HepG2 (cell line): ENCODE measurements at regions not wholly inside any gene's neighbourhood (a gene's known extent, or its start where the extent isn't known, plus 50 kb on each side); places are given as distances from the start of the nearest gene placed in this dataset.

ENCODE experiments used
- EED ChIP-seq: sonication (generic); formaldehyde crosslinking; IDR thresholded peaks from 2 replicates; pipeline ENCODE4 v1.5.0; 2020; ENCODE audit warnings: mild to moderate bottlenecking, missing genetic modification reagents
- FOXM1 ChIP-seq: sonication (generic); formaldehyde crosslinking; IDR thresholded peaks from 2 replicates; pipeline ENCODE4 v1.5.0; 2020; ENCODE audit warnings: missing genetic modification reagents
- RELA ChIP-seq: sonication (generic); formaldehyde crosslinking; IDR thresholded peaks from 2 replicates; pipeline ENCODE4 v1.4.0; 2020; ENCODE audit warnings: missing genetic modification reagents
- TF ChIP-seq, protein P1 (sequence below): sonication (generic); formaldehyde crosslinking; IDR thresholded peaks from 2 replicates; pipeline ENCODE4 v1.5.0; 2020; ENCODE audit warnings: mild to moderate bottlenecking, missing genetic modification reagents, moderate library complexity
- TF ChIP-seq, protein P2 (sequence below): sonication (generic); formaldehyde crosslinking; conservative IDR thresholded peaks from 2 replicates; pipeline ENCODE4 v1.5.0; 2020; ENCODE audit warnings: missing genetic modification reagents

DNA sequence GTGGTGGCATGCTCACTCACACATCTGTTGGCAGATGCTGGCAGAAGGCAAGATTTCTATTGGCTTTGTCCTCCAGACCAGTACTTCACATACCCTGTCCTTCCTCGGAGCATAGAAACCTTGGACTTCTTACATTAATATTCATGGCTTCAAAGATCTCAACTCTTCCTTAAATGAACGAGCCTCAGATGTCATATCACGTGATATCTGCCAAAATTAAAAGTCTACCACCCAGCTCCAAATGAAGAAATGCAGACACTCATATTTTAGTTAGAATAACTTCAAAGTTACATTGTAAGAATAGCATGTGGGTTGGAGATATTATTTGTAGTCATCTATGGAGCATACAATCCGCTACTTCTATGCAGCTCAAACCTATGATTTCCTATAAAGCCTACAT lies 1994.9 kb downstream of the NCAM2 start:
- TF ChIP-seq RELA (CRISPR knock-in tag) = no peak
- TF ChIP-seq, protein P1, sequence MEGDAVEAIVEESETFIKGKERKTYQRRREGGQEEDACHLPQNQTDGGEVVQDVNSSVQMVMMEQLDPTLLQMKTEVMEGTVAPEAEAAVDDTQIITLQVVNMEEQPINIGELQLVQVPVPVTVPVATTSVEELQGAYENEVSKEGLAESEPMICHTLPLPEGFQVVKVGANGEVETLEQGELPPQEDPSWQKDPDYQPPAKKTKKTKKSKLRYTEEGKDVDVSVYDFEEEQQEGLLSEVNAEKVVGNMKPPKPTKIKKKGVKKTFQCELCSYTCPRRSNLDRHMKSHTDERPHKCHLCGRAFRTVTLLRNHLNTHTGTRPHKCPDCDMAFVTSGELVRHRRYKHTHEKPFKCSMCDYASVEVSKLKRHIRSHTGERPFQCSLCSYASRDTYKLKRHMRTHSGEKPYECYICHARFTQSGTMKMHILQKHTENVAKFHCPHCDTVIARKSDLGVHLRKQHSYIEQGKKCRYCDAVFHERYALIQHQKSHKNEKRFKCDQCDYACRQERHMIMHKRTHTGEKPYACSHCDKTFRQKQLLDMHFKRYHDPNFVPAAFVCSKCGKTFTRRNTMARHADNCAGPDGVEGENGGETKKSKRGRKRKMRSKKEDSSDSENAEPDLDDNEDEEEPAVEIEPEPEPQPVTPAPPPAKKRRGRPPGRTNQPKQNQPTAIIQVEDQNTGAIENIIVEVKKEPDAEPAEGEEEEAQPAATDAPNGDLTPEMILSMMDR = no peak
- no peak for TF ChIP-seq FOXM1 (CRISPR knock-in tag)
- no peak for TF ChIP-seq EED
- TF ChIP-seq, protein P2, sequence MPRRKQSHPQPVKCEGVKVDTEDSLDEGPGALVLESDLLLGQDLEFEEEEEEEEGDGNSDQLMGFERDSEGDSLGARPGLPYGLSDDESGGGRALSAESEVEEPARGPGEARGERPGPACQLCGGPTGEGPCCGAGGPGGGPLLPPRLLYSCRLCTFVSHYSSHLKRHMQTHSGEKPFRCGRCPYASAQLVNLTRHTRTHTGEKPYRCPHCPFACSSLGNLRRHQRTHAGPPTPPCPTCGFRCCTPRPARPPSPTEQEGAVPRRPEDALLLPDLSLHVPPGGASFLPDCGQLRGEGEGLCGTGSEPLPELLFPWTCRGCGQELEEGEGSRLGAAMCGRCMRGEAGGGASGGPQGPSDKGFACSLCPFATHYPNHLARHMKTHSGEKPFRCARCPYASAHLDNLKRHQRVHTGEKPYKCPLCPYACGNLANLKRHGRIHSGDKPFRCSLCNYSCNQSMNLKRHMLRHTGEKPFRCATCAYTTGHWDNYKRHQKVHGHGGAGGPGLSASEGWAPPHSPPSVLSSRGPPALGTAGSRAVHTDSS = no peak
